ENCODE measurements at regions not wholly inside any gene's neighbourhood (a gene's known extent, or its start where the extent isn't known, plus 50 kb on each side); places are given as distances from the start of the nearest gene placed in this dataset.

DNA sequence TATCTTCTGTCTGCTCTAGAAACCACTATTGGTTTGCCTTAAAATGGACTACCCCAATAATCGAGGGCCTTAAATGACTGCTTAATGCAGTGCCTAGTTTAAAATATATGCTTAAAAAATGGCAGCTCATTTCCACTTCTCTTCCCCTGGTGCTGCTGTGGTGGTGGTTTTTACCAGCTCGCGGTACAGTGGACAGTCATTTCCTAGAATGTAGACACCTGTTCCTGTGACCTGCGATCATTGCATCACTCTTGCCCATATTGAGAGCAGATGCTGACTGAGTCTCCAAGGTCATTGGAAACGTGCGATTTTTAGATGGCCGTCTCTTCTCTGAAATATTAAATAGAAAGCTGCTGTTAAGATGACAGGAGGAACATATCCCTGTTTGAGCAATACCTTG is 164.1 kb downstream of the UTRN start:
- ChIA-PET CTCF (interaction anchor here (0.6 kb wide), 1 partner anchor 510 kb away, joined by 4 read pairs; no protein-coding TSS in a partner anchor), POLR2A (ENCODE audit: low non-redundant PET) (no interaction called here)
- no peak for DNase-seq (ENCODE audit: low spot score)
- no peak overlapping the region for H3K27ac ChIP-seq
- TF ChIP-seq, protein P1, sequence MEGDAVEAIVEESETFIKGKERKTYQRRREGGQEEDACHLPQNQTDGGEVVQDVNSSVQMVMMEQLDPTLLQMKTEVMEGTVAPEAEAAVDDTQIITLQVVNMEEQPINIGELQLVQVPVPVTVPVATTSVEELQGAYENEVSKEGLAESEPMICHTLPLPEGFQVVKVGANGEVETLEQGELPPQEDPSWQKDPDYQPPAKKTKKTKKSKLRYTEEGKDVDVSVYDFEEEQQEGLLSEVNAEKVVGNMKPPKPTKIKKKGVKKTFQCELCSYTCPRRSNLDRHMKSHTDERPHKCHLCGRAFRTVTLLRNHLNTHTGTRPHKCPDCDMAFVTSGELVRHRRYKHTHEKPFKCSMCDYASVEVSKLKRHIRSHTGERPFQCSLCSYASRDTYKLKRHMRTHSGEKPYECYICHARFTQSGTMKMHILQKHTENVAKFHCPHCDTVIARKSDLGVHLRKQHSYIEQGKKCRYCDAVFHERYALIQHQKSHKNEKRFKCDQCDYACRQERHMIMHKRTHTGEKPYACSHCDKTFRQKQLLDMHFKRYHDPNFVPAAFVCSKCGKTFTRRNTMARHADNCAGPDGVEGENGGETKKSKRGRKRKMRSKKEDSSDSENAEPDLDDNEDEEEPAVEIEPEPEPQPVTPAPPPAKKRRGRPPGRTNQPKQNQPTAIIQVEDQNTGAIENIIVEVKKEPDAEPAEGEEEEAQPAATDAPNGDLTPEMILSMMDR (conservative IDR thresholded peaks at IDR 0.05; ENCODE audit: low read depth) = no peak

DNA sequence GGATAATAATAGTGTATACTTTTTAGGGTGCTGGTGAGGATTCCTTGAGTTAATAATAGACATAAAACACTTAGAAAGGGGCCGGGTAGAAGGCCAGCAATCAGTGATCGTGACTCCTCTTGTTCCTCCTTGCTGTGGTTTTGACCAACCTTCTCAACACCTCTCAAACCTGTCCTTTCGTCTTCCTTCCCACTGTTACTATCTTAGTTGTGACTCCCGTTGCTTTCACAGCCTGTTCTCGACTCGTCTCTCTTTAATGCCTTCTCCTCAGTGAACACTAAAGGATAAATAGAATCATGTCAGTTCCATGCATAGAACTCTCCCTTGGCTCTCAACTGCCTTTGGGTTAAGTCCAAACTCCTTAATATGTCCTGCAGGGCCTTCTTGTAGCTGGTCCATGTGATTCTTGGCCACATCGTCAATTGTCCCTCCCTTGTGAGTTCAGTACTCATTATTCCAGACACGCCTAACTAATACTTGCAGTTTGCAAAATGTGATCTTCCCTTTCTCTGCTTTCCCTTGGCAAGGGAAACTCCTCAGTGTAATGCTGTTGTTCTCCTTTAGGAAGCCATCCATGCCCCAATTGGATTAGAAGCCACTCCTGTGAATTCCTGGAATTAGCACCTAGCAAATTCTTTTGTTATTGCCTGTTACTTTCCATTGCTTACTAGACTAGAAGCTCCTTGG is 164.9 kb downstream of the UTRN start:
- POLR2A ChIA-PET (ENCODE audit: low non-redundant PET) = no interaction called here
- CTCF ChIA-PET = no interaction called here
- no peak overlapping the region for H3K27ac ChIP-seq
- TF ChIP-seq, protein P1 (conservative IDR thresholded peaks at IDR 0.05; ENCODE audit: low read depth) = no peak
- DNase-seq (ENCODE audit: low spot score) = no peak

DNA sequence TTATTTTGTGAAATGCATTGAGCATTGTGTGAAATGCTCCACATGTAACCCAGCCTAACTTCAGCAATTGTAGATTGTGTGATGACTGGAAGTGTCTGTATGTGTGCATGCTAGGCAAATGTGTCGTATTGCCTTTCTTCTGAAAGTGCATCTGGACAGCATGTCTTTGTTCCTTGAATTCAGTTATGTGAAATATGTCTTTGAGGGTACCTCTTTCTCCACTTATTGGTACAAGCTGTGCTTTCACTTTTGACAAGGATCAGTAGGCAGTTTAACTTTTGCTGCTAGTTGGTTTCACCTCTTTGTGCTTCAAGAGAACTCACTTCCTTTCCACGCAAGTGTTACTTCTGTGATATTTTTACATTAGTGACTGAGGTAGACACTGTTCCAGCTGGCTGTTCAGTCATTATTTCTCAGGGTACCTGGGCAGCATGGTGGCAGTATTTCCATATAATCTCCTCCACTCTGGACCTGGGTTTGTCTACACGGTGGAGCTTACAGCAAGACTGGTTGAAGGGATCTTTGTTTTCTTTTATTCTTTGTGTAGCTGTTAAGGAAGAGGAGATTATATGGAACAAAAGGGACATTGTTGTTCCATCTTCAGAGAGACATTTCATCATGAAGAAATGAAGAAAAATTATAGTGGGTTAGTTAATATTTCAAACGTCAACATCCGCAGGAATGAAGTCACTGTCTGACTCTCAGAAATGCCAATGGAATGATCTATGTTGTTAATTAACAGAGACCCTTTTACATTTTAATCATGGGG is 175.4 kb downstream of the UTRN start:
- H3K27ac ChIP-seq = no peak overlapping the region
- TF ChIP-seq, protein P1 (conservative IDR thresholded peaks at IDR 0.05; ENCODE audit: low read depth) = no peak
- CTCF ChIA-PET = no interaction called here
- POLR2A ChIA-PET (ENCODE audit: low non-redundant PET) = no interaction called here
- DNase-seq (ENCODE audit: low spot score) = no peak

DNA sequence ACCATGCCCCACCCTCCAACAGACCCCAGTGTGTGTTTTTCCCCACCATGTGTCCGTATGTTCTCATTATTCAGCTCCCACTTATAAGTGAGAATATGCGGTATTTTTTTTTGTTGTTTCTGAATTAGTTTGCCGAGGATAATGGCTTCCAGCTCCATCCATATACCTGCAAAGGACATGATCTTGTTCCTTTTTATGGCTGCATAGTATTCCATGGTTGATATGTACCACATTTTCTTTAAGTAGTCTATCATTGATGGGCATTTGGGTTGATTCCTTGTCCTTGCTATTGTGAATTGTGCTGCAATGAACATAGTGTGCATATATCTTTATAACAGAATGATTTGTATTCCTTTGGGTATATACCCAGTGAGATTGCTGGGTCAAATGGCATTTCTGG is 176.9 kb downstream of the UTRN start:
- ChIA-PET POLR2A (ENCODE audit: low non-redundant PET) (no interaction called here), CTCF (no interaction called here)
- no peak overlapping the region for H3K27ac ChIP-seq
- DNase-seq (ENCODE audit: low spot score) = no peak
- TF ChIP-seq, protein P1 (conservative IDR thresholded peaks at IDR 0.05; ENCODE audit: low read depth) = no peak

DNA sequence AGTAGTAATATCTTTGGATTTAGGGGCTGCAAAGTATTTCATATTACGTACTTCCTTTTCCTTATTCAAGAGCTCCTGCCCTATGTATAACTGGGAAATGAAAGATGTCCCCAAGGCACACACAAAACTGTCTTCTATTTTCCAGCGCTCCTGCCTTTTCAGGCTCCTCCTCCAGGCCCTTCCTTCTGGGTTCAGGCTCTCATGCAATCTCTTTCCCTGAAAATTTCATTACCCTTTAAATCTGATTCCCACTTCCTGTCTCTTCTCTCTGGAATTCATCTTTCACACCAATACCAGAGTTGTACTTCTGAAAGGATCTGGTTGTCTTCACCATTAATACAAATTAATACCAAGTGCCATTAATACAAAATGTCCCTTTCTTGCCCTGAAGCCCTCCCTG is 181.6 kb downstream of the UTRN start:
- H3K27ac ChIP-seq = no peak overlapping the region
- TF ChIP-seq, protein P1 (conservative IDR thresholded peaks at IDR 0.05; ENCODE audit: low read depth) = no peak
- ChIA-PET CTCF (no interaction called here), POLR2A (ENCODE audit: low non-redundant PET) (no interaction called here)
- no peak for DNase-seq (ENCODE audit: low spot score)

DNA sequence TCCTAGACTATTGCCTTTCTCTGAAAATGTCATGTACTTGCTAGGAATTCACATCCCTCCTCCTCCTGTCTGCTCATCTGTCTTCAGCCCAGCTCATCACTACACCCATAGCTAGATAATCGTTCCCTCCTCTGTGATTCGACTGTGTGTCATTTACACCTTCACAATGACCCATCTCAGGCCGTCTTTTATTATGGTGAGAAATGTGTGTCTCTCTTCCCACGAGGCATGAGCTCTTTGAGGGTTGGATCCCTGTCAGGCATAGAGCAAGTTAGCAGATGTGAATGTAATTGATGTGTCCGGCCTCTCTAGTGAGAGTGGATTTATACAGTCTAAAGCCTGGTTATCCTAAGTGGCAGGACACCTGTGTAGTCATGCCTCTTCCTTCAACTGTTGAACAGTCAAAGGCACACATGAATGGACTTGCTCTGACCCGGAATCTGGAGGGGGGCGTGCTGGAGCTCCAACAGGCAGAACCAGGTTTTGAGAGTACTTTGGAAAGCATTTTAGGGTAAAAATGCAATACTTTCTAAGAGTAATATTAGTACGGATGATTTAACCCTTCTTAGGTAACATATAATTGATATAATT is 182.1 kb downstream of the UTRN start:
- ChIA-PET CTCF (no interaction called here), POLR2A (ENCODE audit: low non-redundant PET) (no interaction called here)
- DNase-seq (ENCODE audit: low spot score) = peak; percentile 8
- TF ChIP-seq, protein P1 (conservative IDR thresholded peaks at IDR 0.05; ENCODE audit: low read depth) = no peak
- H3K27ac ChIP-seq = no peak overlapping the region

All from RWPE1 (cell line).